CD14-positive monocyte (primary cell): ENCODE measurements at regions not wholly inside any gene's neighbourhood (a gene's known extent, or its start where the extent isn't known, plus 50 kb on each side); places are given as distances from the start of the nearest gene placed in this dataset.

Experiments
- DNase-seq, 3 donors: peaks; one replicate each; pipeline ENCODE4 v3.0.0-alpha.2; 2011 to 2022
- H2AFZ ChIP-seq: 2 replicates; pipeline ENCODE4 v1.6.0; 2012; ENCODE audit warnings: mild to moderate bottlenecking, low read depth, low read length, inconsistent platforms; ENCODE audit not compliant: insufficient read depth, poor library complexity, severe bottlenecking
- H3K27ac ChIP-seq, 2 donors: 1 replicate in 1 of 2; 2 replicates in 1 of 2; pipeline ENCODE4 v1.5.1; 2012 to 2013; ENCODE audit warnings: low read length in 2 of 2, control low read depth in 1 of 2, inconsistent platforms in 1 of 2, low read depth in 1 of 2, mild to moderate bottlenecking in 1 of 2
- H3K27me3 ChIP-seq, 2 donors: one replicate each; pipeline versions ENCODE4 v1.6.0 to v1.6.1; 2011 to 2013; ENCODE audit warnings: low read length in 2 of 2; ENCODE audit not compliant: control insufficient read depth in 2 of 2, insufficient read depth in 2 of 2
- H3K36me3 ChIP-seq, 2 donors: replicated peaks in 1 of 2; 1 replicate in 1 of 2; 2 replicates in 1 of 2; pipeline versions ENCODE4 v1.5.1 to v1.6.1; 2012 to 2013; ENCODE audit warnings: low read length in 2 of 2, control low read depth in 1 of 2, inconsistent platforms in 1 of 2, mild to moderate bottlenecking in 1 of 2; ENCODE audit not compliant: insufficient read depth in 2 of 2, control insufficient read depth in 1 of 2
- H3K4me1 ChIP-seq, 2 donors: 1 replicate in 1 of 2; 2 replicates in 1 of 2; pipeline versions ENCODE4 v1.5.1 to v1.6.1; 2012 to 2013; ENCODE audit warnings: low read length in 2 of 2, control low read depth in 1 of 2, inconsistent platforms in 1 of 2, mild to moderate bottlenecking in 1 of 2, moderate library complexity in 1 of 2; ENCODE audit not compliant: insufficient read depth in 2 of 2, control insufficient read depth in 1 of 2
- H3K4me2 ChIP-seq: replicated peaks from 2 replicates; pipeline ENCODE3; 2012; ENCODE audit warnings: low read length, moderate library complexity, mild to moderate bottlenecking; ENCODE audit not compliant: poor library complexity, severe bottlenecking; ENCODE audit errors: extremely low read depth
- H3K4me3 ChIP-seq, 3 experiments: fragments of 200-600 bp in 1 of 3; sonication (generic) in 1 of 3; replicated peaks in 1 of 3; 1 replicate in 2 of 3; 2 replicates in 1 of 3; pipeline ENCODE4 v1.5.1; 2011 to 2013; ENCODE audit warnings: low read length in 3 of 3, mild to moderate bottlenecking in 3 of 3, control low read depth in 2 of 3, low read depth in 2 of 3, inconsistent platforms in 1 of 3, moderate library complexity in 1 of 3
- H3K79me2 ChIP-seq: 2 replicates; pipeline ENCODE4 v1.6.0; 2012; ENCODE audit warnings: mild to moderate bottlenecking, control low read depth, inconsistent platforms, low read length, moderate library complexity; ENCODE audit not compliant: insufficient read depth
- H3K9ac ChIP-seq: 2 replicates; pipeline ENCODE4 v1.6.0; 2017; ENCODE audit warnings: low read length, mild to moderate bottlenecking; ENCODE audit not compliant: insufficient read depth, poor library complexity, severe bottlenecking
- H3K9me3 ChIP-seq, 2 donors: replicated peaks in 1 of 2; 1 replicate in 1 of 2; 2 replicates in 1 of 2; pipeline versions ENCODE4 v1.5.1 to v1.6.1; 2012 to 2013; ENCODE audit warnings: low read length in 2 of 2, control low read depth in 1 of 2; ENCODE audit not compliant: control insufficient read depth in 1 of 2, insufficient read depth in 1 of 2
- H4K20me1 ChIP-seq: 2 replicates; pipeline ENCODE4 v1.6.0; 2012; ENCODE audit warnings: mild to moderate bottlenecking, low read length, control low read depth, moderate library complexity; ENCODE audit not compliant: insufficient read depth
- H3K27ac Mint-ChIP-seq, 7 donors: one replicate each; pipeline ENCODE4 v1.8.0; 2020; ENCODE audit warnings: mild to moderate bottlenecking in 7 of 7, mixed read lengths in 7 of 7, moderate library complexity in 6 of 7, inconsistent platforms in 2 of 7
- H3K27me3 Mint-ChIP-seq, 3 donors: one replicate each; pipeline ENCODE4 v1.8.0; 2021 to 2022; ENCODE audit warnings: low read depth in 3 of 3, mild to moderate bottlenecking in 3 of 3, mixed read lengths in 3 of 3, moderate library complexity in 3 of 3, inconsistent platforms in 1 of 3
- H3K36me3 Mint-ChIP-seq, 2 donors: one replicate each; pipeline ENCODE4 v1.8.0; 2020; ENCODE audit warnings: mixed read lengths in 2 of 2, inconsistent platforms in 1 of 2, mild to moderate bottlenecking in 1 of 2
- H3K4me1 Mint-ChIP-seq: one replicate; pipeline ENCODE4 v1.8.0; 2020; ENCODE audit warnings: mild to moderate bottlenecking, mixed read lengths
- H3K4me3 Mint-ChIP-seq, 2 donors: one replicate each; pipeline ENCODE4 v1.8.0; 2020; ENCODE audit warnings: mild to moderate bottlenecking in 2 of 2, mixed read lengths in 2 of 2, moderate library complexity in 1 of 2
- H3K9me3 Mint-ChIP-seq, 7 donors: one replicate each; pipeline ENCODE4 v1.8.0; 2020 to 2022; ENCODE audit warnings: mixed read lengths in 7 of 7, mild to moderate bottlenecking in 6 of 7, moderate library complexity in 6 of 7, inconsistent platforms in 2 of 7
- CTCF ChIP-seq: fragments of 200-600 bp; IDR thresholded peaks from one replicate; pipeline ENCODE4 v1.8.0; 2022; ENCODE audit warnings: antibody characterized with exemption, mild to moderate bottlenecking
- WGBS: methylation state at CpG from one replicate; pipeline ENCODE4 v1.1.5; 2013; ENCODE audit warnings: missing lambda C conversion rate; ENCODE audit not compliant: insufficient coverage; 5-methylcytosine and 5-hydroxymethylcytosine counted together
- intact Hi-C, 2 donors: fragments of 100-400 bp; cut with micrococcal nuclease; formaldehyde crosslinking; loops; one replicate each; pipeline versions ENCODE4 v1.15.0 to v1.15.1; 2023

DNA sequence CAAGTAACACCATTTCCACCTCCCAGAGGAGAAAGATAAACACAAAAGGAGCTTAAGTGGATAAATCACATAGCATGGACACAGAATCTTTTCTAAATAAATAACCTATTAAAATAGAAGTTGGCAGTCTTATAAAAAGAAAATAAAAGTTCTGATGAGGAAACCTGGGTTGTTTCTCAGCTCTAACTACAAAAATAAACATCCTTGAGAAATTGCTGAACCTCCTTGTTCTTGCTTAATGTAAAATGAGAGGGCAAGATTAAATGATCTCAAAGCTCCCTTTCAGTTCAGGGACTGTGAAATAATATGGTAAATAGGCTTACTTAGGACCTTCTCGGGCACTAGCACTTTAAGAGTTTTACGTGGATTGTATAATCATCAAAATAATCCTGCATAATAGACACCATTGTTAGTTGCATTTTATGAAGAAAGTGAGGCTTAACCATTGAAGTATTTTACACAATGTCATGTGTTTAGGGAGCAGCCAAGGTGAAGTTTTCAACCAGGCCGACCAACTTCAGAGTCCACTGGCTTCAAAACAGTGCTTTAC is 214.0 kb upstream of the NOVA1 start:
- Mint-ChIP-seq H3K4me3 (no peak overlapping the region), H3K4me1 (no peaks in the 10 kb centered on the region), H3K27me3 (no peaks in the 10 kb centered on the region), H3K27ac (no peak overlapping the region), H3K36me3 (no peaks in the 10 kb centered on the region), H3K9me3 (peaks cover 0 to 3% (median 0%) of the 10 kb centered on the region in 7 donors)
- H3K36me3 ChIP-seq, result no peaks in the 10 kb centered on the region
- H3K27me3 ChIP-seq, result no peaks in the 10 kb centered on the region
- no peaks in the 10 kb centered on the region for H3K79me2 ChIP-seq
- TF ChIP-seq CTCF, result no peak
- WGBS, result 67% methylated on average over 1 of the region's 3 CpGs
- no peaks in the 10 kb centered on the region for H4K20me1 ChIP-seq
- H3K4me2 ChIP-seq, result no peak overlapping the region
- no peak overlapping the region for H3K27ac ChIP-seq
- H3K4me1 ChIP-seq, result no peaks in the 10 kb centered on the region
- H3K4me3 ChIP-seq, result no peak overlapping the region
- H3K9me3 ChIP-seq, result no peaks in the 10 kb centered on the region
- H2AFZ ChIP-seq, result no peak overlapping the region
- intact Hi-C loops, result no loop called here
- H3K9ac ChIP-seq, result no peak overlapping the region
- DNase-seq, result no peak

GRCh38 chr14:26820138-26820537 is 222.3 kb upstream of the NOVA1 start:
- Histone ChIP-seq H3K9ac (no peak overlapping the region), H3K27me3 (no peaks in the 10 kb centered on the region), H3K4me1 (no peaks in the 10 kb centered on the region), H2AFZ (no peak overlapping the region), H4K20me1 (no peaks in the 10 kb centered on the region), H3K9me3 (no peaks in the 10 kb centered on the region), H3K79me2 (no peaks in the 10 kb centered on the region), H3K4me3 (no peak overlapping the region), H3K36me3 (no peaks in the 10 kb centered on the region), H3K27ac (no peak overlapping the region), H3K4me2 (no peak overlapping the region)
- Mint-ChIP-seq H3K36me3 (no peaks in the 10 kb centered on the region), H3K4me1 (no peaks in the 10 kb centered on the region), H3K27ac (no peak overlapping the region), H3K27me3 (no peaks in the 10 kb centered on the region), H3K9me3 (peaks cover 0 to 2% (median 0%) of the 10 kb centered on the region in 7 donors), H3K4me3 (no peak overlapping the region)
- intact Hi-C loops, result no loop called here
- no CpG with 5 or more reads among the region's 1 CpG for WGBS
- TF ChIP-seq CTCF, result no peak
- DNase-seq, result no peak
